ENCODE measurements at regions not wholly inside any gene's neighbourhood (a gene's known extent, or its start where the extent isn't known, plus 50 kb on each side); places are given as distances from the start of the nearest gene placed in this dataset.
"Not testable (repeated sequence)": the region's sequence is repeated elsewhere in the genome, so short reads cannot be mapped to it uniquely, and the experiment has no call there.

DNA sequence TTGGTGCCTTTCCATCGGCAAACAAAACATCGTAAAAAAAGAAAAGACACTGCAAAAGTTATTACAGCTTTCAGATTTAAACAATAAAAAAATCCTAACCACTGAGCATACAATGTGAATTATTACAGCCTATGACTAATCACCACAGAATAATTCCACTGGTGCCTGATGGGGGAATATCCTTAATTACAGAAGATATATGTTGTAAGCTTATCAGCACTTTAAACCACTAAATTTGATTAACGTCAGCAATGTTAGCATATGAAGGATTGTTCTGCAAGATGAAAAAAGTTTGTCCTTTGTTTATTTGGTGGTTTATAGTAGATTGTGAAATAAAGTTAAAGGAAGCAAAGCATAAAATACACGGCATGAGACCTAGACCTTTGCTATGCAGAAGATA lies 210.2 kb upstream of the ADAMTS3 start:
- no peak overlapping the region for H3K27ac ChIP-seq
- WGBS, 10 experiments: 0 to 100% (median 77%) methylated on average over 1 to 4 of the region's 4 CpGs
- in situ Hi-C loops (cut with MboI; ENCODE audit: low pct_unique_long_range_greater_than_20kb in 2 of 9, low sequenced_read_pairs in 9 of 9, unreplicated experiment in 9 of 9): no loop called here
- ATAC-seq (replicated peaks in 6 of 8): peak in 2 of 8 experiments; percentile 68 to 79
- H3K4me1 ChIP-seq (replicated peaks in 1 of 2): no peaks in the 10 kb centered on the region
- H3K4me3 ChIP-seq: no peak overlapping the region

DNA sequence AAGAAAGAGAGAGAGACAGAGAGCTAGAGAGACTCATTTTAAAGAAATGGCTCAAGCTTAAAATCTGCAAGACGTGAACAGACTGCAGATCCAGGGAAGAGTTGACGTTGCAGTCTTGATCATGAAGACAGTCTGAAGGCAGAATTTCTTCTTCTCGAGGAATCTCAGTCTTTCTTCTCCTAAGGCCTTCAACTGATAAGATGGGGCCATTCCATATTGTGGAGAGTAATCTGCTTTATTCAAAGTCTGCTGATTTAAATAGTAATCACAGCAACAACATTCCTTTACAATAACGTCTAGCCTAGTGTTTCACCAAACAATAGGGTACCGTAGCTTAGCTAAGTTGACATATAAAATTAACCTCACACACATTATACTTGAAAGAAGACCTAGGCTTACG lies 208.4 kb upstream of the ADAMTS3 start:
- H3K4me1 ChIP-seq (replicated peaks in 1 of 2): no peaks in the 10 kb centered on the region
- H3K27ac ChIP-seq: no peak overlapping the region
- WGBS, 10 experiments: 46 to 100% (median 83%) methylated on average over 1 to 6 of the region's 6 CpGs; no CpG with 5 or more reads in 1 of the 10 experiments
- in situ Hi-C loops (cut with MboI; ENCODE audit: low pct_unique_long_range_greater_than_20kb in 2 of 9, low sequenced_read_pairs in 9 of 9, unreplicated experiment in 9 of 9): no loop called here
- ATAC-seq (replicated peaks in 6 of 8): no peak
- H3K4me3 ChIP-seq: no peak overlapping the region

DNA sequence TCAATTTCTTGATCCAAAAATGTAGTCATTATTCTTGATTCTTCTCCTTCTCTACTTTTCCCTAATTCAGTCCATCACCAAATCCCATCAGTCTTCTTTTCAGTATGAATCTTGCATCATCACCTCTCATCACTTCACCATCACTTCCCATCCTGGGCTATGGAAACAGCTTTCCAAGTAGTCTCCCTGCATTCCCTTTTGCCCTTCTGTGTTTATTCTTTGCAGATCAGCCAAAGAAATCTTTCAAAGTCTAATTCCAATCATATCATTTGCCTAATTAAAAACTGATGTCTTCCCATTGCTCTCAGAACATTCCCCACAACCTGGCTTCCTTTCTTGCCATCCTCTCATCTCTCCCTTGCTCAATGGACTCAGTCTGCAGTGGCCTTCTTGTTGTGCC lies 201.7 kb upstream of the ADAMTS3 start:
- peak in 2 of 8 experiments; percentile 16 to 52 for ATAC-seq (replicated peaks in 6 of 8)
- in situ Hi-C loops (cut with MboI; ENCODE audit: low pct_unique_long_range_greater_than_20kb in 2 of 9, low sequenced_read_pairs in 9 of 9, unreplicated experiment in 9 of 9): no loop called here
- no peaks in the 10 kb centered on the region for H3K4me1 ChIP-seq (replicated peaks in 1 of 2)
- H3K4me3 ChIP-seq: no peak overlapping the region
- no peak overlapping the region for H3K27ac ChIP-seq

DNA sequence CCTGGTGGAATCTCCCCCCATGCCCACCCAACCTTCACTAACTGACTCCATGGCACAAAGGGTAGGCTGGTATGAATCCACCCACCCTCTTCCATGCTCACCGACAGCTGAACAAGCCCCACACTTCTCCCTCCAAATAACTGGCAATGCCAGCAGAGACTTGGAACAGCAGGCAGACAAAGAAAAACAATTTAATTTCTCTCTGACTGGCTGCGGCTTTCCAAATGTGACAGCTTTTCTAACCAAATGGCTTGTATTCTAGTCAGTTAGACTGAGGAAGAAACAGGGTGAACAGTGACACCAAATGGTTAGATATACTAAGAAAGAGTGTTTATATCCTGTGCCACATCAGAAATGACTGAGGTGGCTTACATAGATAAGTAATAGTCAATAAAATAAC lies 199.3 kb upstream of the ADAMTS3 start:
- in situ Hi-C loops (cut with MboI; ENCODE audit: low pct_unique_long_range_greater_than_20kb in 2 of 9, low sequenced_read_pairs in 9 of 9, unreplicated experiment in 9 of 9): no loop called here
- ATAC-seq (replicated peaks in 6 of 8): peak in 4 of 8 experiments; percentile 30 to 56 (median 48)
- H3K4me3 ChIP-seq: no peak overlapping the region
- H3K27ac ChIP-seq: no peak overlapping the region
- WGBS, 10 experiments: 18 to 100% (median 83%) methylated on average over 1 to 2 of the region's 2 CpGs; no CpG with 5 or more reads in 1 of the 10 experiments
- H3K4me1 ChIP-seq (replicated peaks in 1 of 2): no peaks in the 10 kb centered on the region

DNA sequence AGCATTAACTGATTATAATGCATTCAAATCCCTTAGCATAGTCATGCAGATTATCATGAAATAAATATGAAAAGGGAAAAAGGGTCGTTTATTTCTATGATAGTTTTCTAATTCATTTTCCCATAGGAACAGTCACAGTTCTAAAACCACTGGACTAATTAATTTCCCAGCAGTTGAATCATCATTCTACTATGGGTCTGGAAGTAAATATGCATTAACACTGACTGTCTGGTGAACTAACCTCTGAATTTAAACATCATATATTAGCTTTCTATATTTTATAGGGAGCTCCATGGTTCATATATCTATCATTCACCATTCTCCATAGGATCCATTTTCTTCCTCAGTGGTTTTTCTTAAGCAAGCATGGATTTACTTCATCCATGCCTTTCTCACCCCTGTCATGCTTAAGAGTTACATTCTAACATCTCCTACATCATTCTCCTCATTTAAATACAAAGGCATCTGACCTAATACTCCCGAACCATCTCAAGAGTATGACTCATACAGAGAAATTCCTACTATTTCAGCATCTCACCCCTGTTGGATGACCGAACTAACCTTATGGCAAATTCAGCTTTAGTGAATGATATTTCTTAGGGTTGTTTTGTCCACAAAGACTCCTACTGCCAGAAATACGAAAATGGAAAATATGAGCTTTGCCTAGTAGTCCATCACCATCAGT lies 198.7 kb upstream of the ADAMTS3 start:
- no peak overlapping the region for H3K27ac ChIP-seq
- peak; percentile 41 to 98 (median 90) for ATAC-seq (replicated peaks in 6 of 8)
- H3K4me3 ChIP-seq: no peak overlapping the region
- H3K4me1 ChIP-seq (replicated peaks in 1 of 2): no peaks in the 10 kb centered on the region
- 0 to 80% (median 66%) methylated on average over 1 to 4 of the region's 4 CpGs for WGBS, 10 experiments
- in situ Hi-C loops (cut with MboI; ENCODE audit: low pct_unique_long_range_greater_than_20kb in 2 of 9, low sequenced_read_pairs in 9 of 9, unreplicated experiment in 9 of 9): no loop called here

DNA sequence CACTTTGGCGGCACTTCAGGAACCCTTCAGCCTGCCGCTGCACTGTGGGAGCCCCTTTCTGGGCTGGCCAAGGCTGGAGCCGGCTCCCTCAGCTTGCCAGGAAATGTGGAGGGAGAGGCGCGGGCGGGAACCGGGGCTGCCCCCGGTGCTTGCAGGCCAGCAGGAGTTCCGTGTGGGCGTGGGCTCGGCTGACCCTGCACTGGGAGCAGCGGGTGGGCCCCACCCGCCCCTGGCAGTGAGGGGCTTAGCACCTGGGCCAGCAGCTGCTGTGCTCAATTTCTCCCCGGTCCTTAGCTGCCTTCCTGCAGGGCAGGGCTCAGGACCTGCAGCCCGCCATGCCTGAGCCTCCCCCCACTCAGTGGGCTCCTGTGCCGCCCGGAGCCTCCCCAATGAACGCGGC lies 196.8 kb upstream of the ADAMTS3 start:
- H3K4me1 ChIP-seq (replicated peaks in 1 of 2); ATAC-seq (replicated peaks in 6 of 8); in situ Hi-C loops (cut with MboI; ENCODE audit: low pct_unique_long_range_greater_than_20kb in 2 of 9, low sequenced_read_pairs in 9 of 9, unreplicated experiment in 9 of 9); H3K4me3 ChIP-seq; H3K27ac ChIP-seq: not testable (repeated sequence)
- WGBS, 10 experiments: 33 to 100% (median 70%) methylated on average over 1 to 2 of the region's 19 CpGs; no CpG with 5 or more reads in 6 of the 10 experiments

DNA sequence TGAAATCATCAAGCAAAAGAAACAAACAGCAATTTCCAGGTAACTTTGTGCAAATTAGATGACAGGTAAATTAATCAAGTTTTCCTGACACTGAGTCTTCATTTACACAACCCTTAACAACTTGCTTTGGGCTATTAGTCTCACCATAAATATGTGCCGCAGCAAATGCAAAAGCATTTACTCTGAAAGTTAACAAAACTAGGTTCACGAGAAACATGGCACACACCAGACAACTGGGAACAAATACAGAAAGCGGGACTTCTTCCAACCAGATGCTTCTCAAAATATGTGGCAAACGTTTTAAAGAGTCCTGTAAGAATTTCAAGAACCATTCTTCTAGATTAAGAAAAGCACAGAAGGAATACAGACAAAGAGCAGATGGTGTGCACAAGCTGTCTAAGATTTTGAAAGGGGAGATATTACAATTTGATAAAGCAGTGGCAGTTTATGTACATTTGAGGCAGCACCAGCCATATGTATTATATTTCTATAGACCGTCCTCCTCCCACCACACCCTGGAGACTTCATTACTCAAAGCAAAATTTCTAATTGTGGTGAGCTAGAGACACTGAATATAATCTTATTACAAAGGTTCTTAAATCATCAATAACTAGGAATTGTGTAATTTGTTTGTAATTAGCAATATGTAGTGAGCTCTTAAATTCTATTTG lies 192.5 kb upstream of the ADAMTS3 start:
- no peak overlapping the region for H3K4me3 ChIP-seq
- no peak overlapping the region for H3K27ac ChIP-seq
- WGBS, 10 experiments: 0 to 100% (median 41%) methylated on average over 2 to 5 of the region's 5 CpGs; no CpG with 5 or more reads in 2 of the 10 experiments
- H3K4me1 ChIP-seq (replicated peaks in 1 of 2): no peaks in the 10 kb centered on the region
- in situ Hi-C loops (cut with MboI; ENCODE audit: low pct_unique_long_range_greater_than_20kb in 2 of 9, low sequenced_read_pairs in 9 of 9, unreplicated experiment in 9 of 9): no loop called here
- peak in 3 of 8 experiments; percentile 56 to 94 (median 83) for ATAC-seq (replicated peaks in 6 of 8)

DNA sequence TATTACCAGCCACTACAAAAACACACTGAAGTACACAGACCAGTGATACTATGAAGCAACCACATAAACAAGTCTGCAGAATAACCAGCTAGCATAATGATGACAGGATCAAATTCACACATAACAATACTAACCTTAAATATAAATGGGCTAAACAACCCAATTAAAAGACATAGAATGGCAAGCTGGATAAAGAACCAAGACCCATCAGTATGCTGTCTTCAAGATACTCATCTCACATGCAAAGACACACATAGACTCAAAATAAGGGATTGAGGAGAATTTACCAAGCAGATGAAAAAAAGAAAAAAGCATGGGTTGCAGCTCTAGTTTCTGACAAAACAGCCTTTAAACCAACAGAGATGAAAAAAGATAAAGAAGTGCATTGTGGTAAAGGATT lies 184.4 kb upstream of the ADAMTS3 start:
- H3K4me3 ChIP-seq; H3K4me1 ChIP-seq (replicated peaks in 1 of 2); ATAC-seq (replicated peaks in 6 of 8); H3K27ac ChIP-seq; in situ Hi-C loops (cut with MboI; ENCODE audit: low pct_unique_long_range_greater_than_20kb in 2 of 9, low sequenced_read_pairs in 9 of 9, unreplicated experiment in 9 of 9): not testable (repeated sequence)

DNA sequence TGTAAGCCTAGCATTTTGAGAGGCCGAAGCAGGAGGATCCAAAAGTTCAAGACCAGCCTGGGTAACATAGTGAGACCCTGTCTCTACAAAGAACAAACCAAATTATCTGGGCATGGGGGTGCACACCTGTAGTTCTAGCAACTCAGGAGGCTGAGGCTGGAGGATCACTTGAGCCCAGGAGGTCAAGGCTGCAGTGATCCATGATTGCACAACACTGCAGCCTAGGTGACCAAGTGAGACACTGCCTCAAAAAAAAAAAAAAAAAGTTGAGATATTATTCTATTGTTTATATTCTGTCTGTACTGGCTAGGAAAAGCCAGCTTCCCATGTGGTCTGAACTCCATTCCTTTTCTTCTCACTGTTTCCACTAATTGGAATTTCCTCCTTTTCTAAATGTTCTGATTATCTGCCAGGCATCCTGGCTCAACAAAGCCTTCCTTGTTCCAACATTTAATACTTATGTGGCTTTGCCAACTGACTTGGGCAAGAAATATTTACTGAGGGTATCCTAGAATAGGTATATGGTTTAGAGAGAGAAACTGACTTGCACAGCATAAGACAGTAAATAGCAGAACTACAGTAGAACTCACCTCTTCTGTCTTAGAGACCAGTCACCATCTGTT lies 175.2 kb upstream of the ADAMTS3 start:
- Histone ChIP-seq H3K4me1 (replicated peaks in 1 of 2) (no peaks in the 10 kb centered on the region), H3K27ac (no peak overlapping the region), H3K4me3 (no peak overlapping the region)
- ATAC-seq (replicated peaks in 6 of 8): no peak
- in situ Hi-C loops (cut with MboI; ENCODE audit: low pct_unique_long_range_greater_than_20kb in 2 of 9, low sequenced_read_pairs in 9 of 9, unreplicated experiment in 9 of 9): no loop called here
- 0 to 100% (median 56%) methylated on average over 1 of the region's 1 CpG; no CpG with 5 or more reads in 2 of the 10 experiments for WGBS, 10 experiments

DNA sequence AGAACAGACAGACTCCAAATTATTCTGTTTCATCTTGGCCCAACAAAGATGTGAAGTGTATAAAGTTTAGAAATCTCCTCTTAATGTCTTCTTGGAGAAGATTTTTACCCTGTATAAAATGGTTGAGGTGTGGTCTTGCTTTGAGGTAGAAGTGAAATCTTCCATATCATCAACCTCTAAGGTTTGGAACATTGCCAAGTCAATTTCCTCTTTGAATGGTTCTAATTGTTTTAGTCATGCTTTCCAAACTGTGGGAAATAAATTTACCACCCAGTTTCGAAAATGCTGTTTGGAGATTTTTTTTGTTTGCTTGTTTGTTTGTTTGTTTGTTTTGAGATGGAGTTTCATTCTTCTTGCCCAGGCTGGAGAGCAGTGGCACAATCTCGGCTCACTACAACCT lies 174.1 kb upstream of the ADAMTS3 start:
- H3K4me3 ChIP-seq: no peak overlapping the region
- H3K27ac ChIP-seq: no peak overlapping the region
- H3K4me1 ChIP-seq (replicated peaks in 1 of 2): no peaks in the 10 kb centered on the region
- ATAC-seq (replicated peaks in 6 of 8): no peak
- 20 to 100% (median 80%) methylated on average over 1 to 2 of the region's 2 CpGs; no CpG with 5 or more reads in 3 of the 10 experiments for WGBS, 10 experiments
- in situ Hi-C loops (cut with MboI; ENCODE audit: low pct_unique_long_range_greater_than_20kb in 2 of 9, low sequenced_read_pairs in 9 of 9, unreplicated experiment in 9 of 9): no loop called here

DNA sequence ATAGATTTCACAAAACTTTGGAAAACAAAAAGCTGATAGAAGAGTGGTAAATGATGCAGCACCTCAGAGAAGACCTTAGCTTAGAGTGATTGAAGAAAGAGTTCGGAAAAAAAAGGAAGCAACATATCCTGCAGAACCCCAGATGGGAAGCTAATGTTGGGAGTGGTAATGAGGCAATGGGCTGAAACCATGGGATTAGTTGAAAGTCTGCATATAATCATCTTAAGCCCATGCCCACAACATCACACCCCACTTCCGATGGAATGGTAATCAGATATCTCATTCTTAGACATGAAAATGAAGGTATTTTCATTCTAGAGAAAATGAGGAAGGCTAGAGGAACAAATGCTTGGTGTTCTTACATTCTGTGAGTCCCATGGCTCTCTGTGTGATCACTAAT lies 146.3 kb upstream of the ADAMTS3 start:
- Histone ChIP-seq H3K4me3 (no peak overlapping the region), H3K4me1 (replicated peaks in 1 of 2) (no peaks in the 10 kb centered on the region), H3K27ac (no peak overlapping the region)
- WGBS, 10 experiments: 21 to 100% (median 80%) methylated on average over 1 to 2 of the region's 2 CpGs; no CpG with 5 or more reads in 3 of the 10 experiments
- ATAC-seq (replicated peaks in 6 of 8): no peak
- in situ Hi-C loops (cut with MboI; ENCODE audit: low pct_unique_long_range_greater_than_20kb in 2 of 9, low sequenced_read_pairs in 9 of 9, unreplicated experiment in 9 of 9): loop anchor here in 4 of 9 experiments (25.0 kb wide), 1 partner anchor 297 kb away; no protein-coding TSS in a partner anchor

DNA sequence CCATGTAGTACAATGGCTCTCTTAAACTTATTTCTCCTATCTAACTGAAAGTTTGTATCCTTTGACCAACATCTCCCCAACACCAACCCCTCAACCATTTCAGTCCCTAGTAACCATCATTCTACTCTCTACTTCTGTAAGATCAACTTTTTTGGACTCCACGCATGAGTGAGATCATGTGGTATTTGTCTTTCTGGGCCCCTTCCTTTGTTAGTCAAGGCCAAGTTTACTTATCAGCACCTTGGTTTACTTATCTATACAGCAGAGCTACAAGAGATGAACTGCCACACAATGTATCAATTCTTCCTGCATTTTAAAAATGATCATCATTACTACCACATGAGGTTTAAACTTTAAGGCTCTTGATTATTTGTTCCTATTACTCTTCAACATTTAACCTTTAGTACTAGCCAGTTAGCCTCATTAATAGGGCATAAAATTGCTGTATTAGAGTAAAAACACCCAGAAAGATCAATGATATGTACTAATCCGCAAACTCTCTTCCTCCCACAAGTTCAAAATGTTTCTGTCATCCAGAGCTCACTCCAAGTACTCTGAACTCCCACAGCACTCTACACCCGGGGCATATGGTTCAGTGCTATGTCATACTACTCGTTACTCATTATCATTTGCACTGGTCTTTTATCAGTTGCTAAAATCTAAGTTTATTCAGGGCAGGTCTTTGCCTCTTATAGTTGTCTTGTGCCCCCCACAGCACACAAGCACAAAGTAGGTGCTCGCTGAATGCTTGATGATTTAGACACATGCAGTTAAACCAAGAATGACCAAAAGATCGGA lies 145.7 kb upstream of the ADAMTS3 start:
- WGBS, 10 experiments: 20 to 100% (median 86%) methylated on average over 1 to 6 of the region's 6 CpGs
- Histone ChIP-seq H3K4me3 (no peak overlapping the region), H3K4me1 (replicated peaks in 1 of 2) (no peaks in the 10 kb centered on the region), H3K27ac (no peak overlapping the region)
- no peak for ATAC-seq (replicated peaks in 6 of 8)
- in situ Hi-C loops (cut with MboI; ENCODE audit: low pct_unique_long_range_greater_than_20kb in 2 of 9, low sequenced_read_pairs in 9 of 9, unreplicated experiment in 9 of 9): loop anchor here in 4 of 9 experiments (25.0 kb wide), 1 partner anchor 298 kb away; no protein-coding TSS in a partner anchor

DNA sequence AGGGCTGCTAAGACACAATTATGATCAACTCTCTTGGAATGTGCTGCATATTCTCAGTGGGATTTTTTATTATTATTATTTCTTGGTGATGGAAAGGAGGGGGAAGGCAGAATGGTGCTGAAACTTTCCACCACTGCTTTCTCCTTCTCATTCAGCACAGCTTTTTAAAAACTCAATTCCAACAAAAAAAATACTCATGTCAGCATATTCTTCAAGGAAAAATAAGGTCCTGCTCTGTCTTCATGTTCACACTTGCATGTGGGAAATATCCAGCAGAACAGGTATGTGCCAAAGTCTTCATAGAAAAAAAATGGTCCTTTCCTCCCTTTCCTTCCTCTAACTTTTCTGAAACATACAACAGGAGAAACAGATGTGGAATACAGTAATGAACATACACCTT lies 144.0 kb upstream of the ADAMTS3 start:
- no peaks in the 10 kb centered on the region for H3K4me1 ChIP-seq (replicated peaks in 1 of 2)
- no peak overlapping the region for H3K4me3 ChIP-seq
- ATAC-seq (replicated peaks in 6 of 8): no peak
- H3K27ac ChIP-seq: no peak overlapping the region
- in situ Hi-C loops (cut with MboI; ENCODE audit: low pct_unique_long_range_greater_than_20kb in 2 of 9, low sequenced_read_pairs in 9 of 9, unreplicated experiment in 9 of 9): loop anchor here in 4 of 9 experiments (25.0 kb wide), 1 partner anchor 299 kb away; no protein-coding TSS in a partner anchor
